Osteocyte (in vitro differentiated cells): ENCODE measurements at regions not wholly inside any gene's neighbourhood (a gene's known extent, or its start where the extent isn't known, plus 50 kb on each side); places are given as distances from the start of the nearest gene placed in this dataset.
"Not testable (repeated sequence)": the region's sequence is repeated elsewhere in the genome, so short reads cannot be mapped to it uniquely, and the experiment has no call there.

ENCODE experiments used
- DNase-seq: peaks from one replicate; pipeline ENCODE4 v3.0.0; 2021; ENCODE audit warnings: mixed read lengths; ENCODE audit not compliant: unreplicated experiment; ENCODE audit errors: extremely low spot score
- H3K27ac Mint-ChIP-seq: one replicate; pipeline ENCODE4 v1.8.0; 2021; ENCODE audit warnings: mild to moderate bottlenecking, mixed read lengths; ENCODE audit not compliant: unreplicated experiment
- H3K27me3 Mint-ChIP-seq: one replicate; pipeline ENCODE4 v1.8.0; 2021; ENCODE audit warnings: mixed read lengths; ENCODE audit not compliant: unreplicated experiment
- H3K36me3 Mint-ChIP-seq: one replicate; pipeline ENCODE4 v1.8.0; 2021; ENCODE audit warnings: mixed read lengths; ENCODE audit not compliant: unreplicated experiment
- H3K4me1 Mint-ChIP-seq: one replicate; pipeline ENCODE4 v1.8.0; 2021; ENCODE audit warnings: mixed read lengths; ENCODE audit not compliant: unreplicated experiment
- H3K4me3 Mint-ChIP-seq: one replicate; pipeline ENCODE4 v1.8.0; 2021; ENCODE audit warnings: mild to moderate bottlenecking, moderate library complexity, mixed read lengths; ENCODE audit not compliant: unreplicated experiment
- H3K9me3 Mint-ChIP-seq: one replicate; pipeline ENCODE4 v1.8.0; 2021; ENCODE audit warnings: mixed read lengths; ENCODE audit not compliant: unreplicated experiment
- CTCF ChIP-seq: fragments of 200-600 bp; sonication (generic); IDR thresholded peaks from 2 replicates; pipeline ENCODE4 v1.5.0; 2021; ENCODE audit warnings: antibody characterized with exemption, mild to moderate bottlenecking, moderate library complexity

DNA sequence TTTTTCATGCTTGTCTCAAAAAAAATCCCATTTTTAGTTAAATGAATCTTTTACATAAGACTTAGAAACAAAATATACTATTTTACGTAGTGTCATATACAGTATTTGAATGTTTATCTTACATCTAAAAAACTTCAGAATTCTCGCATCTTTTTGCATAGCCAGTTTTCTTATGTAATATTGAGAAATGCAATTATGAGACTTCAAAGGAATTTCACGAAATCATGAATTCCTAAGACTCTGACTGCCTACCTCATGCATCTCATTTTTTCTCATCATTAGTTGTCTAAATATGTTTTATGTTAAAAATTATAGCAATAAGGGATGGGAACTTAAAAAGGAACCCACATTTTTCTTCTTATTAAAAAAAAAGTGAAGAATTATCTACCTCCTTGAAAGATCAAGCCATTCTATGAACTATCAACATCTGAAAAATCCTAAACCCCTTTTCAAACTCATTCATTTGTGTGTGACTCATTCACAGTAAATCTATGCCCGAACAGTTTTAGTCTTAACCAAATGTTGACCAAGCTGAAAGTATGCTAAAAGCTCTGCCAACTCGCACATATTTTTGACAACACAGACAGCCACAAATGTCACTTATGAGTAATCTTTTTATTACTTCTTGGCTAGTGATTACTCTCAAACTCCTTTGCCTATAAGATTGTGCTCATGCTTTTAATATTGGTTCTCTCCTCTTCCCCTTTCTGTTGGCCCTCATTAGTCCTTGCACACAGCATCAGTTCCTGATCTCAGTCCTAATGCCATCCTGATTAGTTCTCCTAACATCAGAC is 115.9 kb downstream of the DCLK3 start:
- peaks cover 32% of the 10 kb centered on the region for H3K4me1 Mint-ChIP-seq
- H3K36me3 Mint-ChIP-seq, result no peaks in the 10 kb centered on the region
- no peak for TF ChIP-seq CTCF
- DNase-seq, result no peak
- no peak overlapping the region for H3K4me3 Mint-ChIP-seq
- peak overlapping the region; percentile 39 for H3K27ac Mint-ChIP-seq
- no peaks in the 10 kb centered on the region for H3K9me3 Mint-ChIP-seq
- no peaks in the 10 kb centered on the region for H3K27me3 Mint-ChIP-seq

DNA sequence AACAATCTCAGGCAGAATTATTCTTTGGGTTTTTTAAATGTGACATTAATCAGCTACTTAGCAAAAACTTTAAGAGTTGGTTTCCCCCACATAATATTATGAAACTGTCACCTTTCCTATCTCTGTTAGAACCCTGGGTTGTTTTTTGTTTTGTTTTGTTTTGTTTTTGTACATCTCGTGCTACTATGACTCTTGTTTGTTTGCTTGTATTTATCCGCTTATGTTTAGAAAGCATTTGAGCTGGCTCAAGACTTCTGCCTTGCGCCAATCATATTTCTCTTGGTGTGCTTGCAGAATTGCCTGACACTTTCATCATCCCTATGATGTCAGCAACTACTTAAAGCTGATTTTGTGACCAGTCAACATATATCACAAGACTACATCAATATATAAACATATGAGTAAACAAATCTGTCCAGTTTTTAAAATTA is 116.9 kb downstream of the DCLK3 start:
- no peak overlapping the region for H3K4me3 Mint-ChIP-seq
- no peak for DNase-seq
- no peaks in the 10 kb centered on the region for H3K36me3 Mint-ChIP-seq
- H3K9me3 Mint-ChIP-seq, result no peaks in the 10 kb centered on the region
- no peaks in the 10 kb centered on the region for H3K27me3 Mint-ChIP-seq
- no peak for TF ChIP-seq CTCF
- H3K27ac Mint-ChIP-seq, result no peak overlapping the region
- H3K4me1 Mint-ChIP-seq, result peaks cover 32% of the 10 kb centered on the region

DNA sequence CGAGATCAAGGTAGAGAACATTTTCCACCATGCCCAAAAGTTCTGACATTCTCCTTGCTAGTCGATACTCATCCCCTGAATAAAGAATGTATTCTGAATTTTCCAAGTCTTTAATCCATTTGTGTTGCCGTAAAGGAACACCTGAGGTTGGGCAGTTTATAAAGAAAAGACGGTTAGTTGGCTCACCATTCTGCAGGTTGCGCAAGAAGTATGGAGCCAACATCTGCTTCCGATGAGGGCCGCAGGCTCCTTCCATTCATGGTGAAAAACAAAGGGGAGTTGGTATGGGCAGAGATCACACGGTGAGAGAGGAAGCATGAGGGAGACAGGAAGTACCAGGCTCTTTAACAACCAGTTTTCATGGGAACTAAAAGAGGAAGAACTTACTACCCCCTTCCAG is 121.2 kb downstream of the DCLK3 start:
- Mint-ChIP-seq H3K4me3 (no peak overlapping the region), H3K36me3 (no peaks in the 10 kb centered on the region), H3K4me1 (peaks cover 7% of the 10 kb centered on the region), H3K27me3 (peaks cover 2% of the 10 kb centered on the region), H3K27ac (no peak overlapping the region), H3K9me3 (no peaks in the 10 kb centered on the region)
- no peak for DNase-seq
- TF ChIP-seq CTCF, result no peak

- no peak overlapping the region for H3K27ac Mint-ChIP-seq
- no peaks in the 10 kb centered on the region for H3K36me3 Mint-ChIP-seq
- H3K4me1 Mint-ChIP-seq, result no peaks in the 10 kb centered on the region
- no peak for TF ChIP-seq CTCF
- peaks cover 2% of the 10 kb centered on the region for H3K27me3 Mint-ChIP-seq
- DNase-seq, result no peak
- H3K4me3 Mint-ChIP-seq, result no peak overlapping the region
- peaks cover 4% of the 10 kb centered on the region for H3K9me3 Mint-ChIP-seq
Measured at GRCh38 chr3:36635731-36636130, 128.6 kb downstream of the DCLK3 start.

DNA sequence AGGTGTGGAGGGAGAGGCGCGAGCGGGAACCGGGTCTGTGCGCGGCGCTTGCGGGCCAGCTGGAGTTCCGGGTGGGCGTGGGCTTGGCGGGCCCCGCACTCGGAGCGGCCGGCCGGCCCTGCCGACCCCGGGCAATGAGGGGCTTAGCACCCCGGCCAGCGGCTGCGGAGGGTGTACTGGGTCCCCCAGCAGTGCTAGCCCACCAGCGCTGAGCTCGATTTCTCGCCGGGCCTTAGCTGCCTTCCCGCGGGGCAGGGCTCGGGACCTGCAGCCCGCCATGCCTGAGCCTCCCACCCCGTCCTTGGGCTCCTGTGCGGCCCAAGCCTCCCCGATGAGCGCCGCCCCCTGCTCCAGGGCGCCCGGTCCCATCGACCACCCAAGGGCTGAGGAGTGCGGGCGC is 130.5 kb downstream of the DCLK3 start:
- H3K36me3 Mint-ChIP-seq, H3K4me1 Mint-ChIP-seq, H3K27ac Mint-ChIP-seq, H3K4me3 Mint-ChIP-seq, H3K9me3 Mint-ChIP-seq, DNase-seq, H3K27me3 Mint-ChIP-seq: not testable (repeated sequence)
